Activated CD8-positive, alpha-beta memory T cell treated with anti-CD3 and anti-CD28 coated beads, Interleukin-2, amount 10 ng/mL, durations not matched to agents 7 days and 5 days (primary cell): ENCODE measurements at regions not wholly inside any gene's neighbourhood (a gene's known extent, or its start where the extent isn't known, plus 50 kb on each side); places are given as distances from the start of the nearest gene placed in this dataset.
"Not testable (repeated sequence)": the region's sequence is repeated elsewhere in the genome, so short reads cannot be mapped to it uniquely, and the experiment has no call there.

Source experiments
- ATAC-seq: fragments of 150-1000 bp; cut with Tn5 transposase; one replicate; pipeline ENCODE4 v1.10.0; 2021; ENCODE audit warnings: moderate library complexity
- CTCF ChIA-PET: fragments of 350-600 bp; sonication (Branson Sonifier 250); formaldehyde crosslinking; loops from one replicate; lab custom pipeline; 2021; ENCODE audit warnings: antibody characterized with exemption; lab: Charles Lee
- DNase-seq: peaks from one replicate; pipeline ENCODE4 v3.0.0-alpha.2; 2020
- H3K27ac Mint-ChIP-seq: one replicate; pipeline ENCODE4 v1.8.0; 2021; ENCODE audit warnings: mild to moderate bottlenecking, mixed read lengths
- H3K27me3 Mint-ChIP-seq: one replicate; pipeline ENCODE4 v1.8.0; 2021; ENCODE audit warnings: mixed read lengths
- H3K36me3 Mint-ChIP-seq: one replicate; pipeline ENCODE4 v1.8.0; 2021; ENCODE audit warnings: mild to moderate bottlenecking, mixed read lengths
- H3K4me1 Mint-ChIP-seq: one replicate; pipeline ENCODE4 v1.8.0; 2021; ENCODE audit warnings: mixed read lengths
- H3K4me3 Mint-ChIP-seq: one replicate; pipeline ENCODE4 v1.8.0; 2021; ENCODE audit warnings: mild to moderate bottlenecking, moderate library complexity, mixed read lengths
- H3K9me3 Mint-ChIP-seq: one replicate; pipeline ENCODE4 v1.8.0; 2022; ENCODE audit warnings: low read depth, mixed read lengths

GRCh38 chr2:12448846-12449505 lies 267.8 kb upstream of the TRIB2 start:
- no peak overlapping the region for H3K4me3 Mint-ChIP-seq
- peaks cover 3% of the 10 kb centered on the region for H3K36me3 Mint-ChIP-seq
- no peaks in the 10 kb centered on the region for H3K27me3 Mint-ChIP-seq
- ATAC-seq = no peak
- no peak for DNase-seq
- H3K4me1 Mint-ChIP-seq = peaks cover 16% of the 10 kb centered on the region
- CTCF ChIA-PET = interaction anchor here (0.7 kb wide), 1 partner anchor 9 kb away, joined by 3 read pairs; no protein-coding TSS in a partner anchor
- no peak overlapping the region for H3K27ac Mint-ChIP-seq
- no peaks in the 10 kb centered on the region for H3K9me3 Mint-ChIP-seq

- Mint-ChIP-seq H3K9me3 (no peaks in the 10 kb centered on the region), H3K4me3 (peak overlapping the region; percentile 62), H3K36me3 (peaks cover 2% of the 10 kb centered on the region), H3K4me1 (peaks cover 30% of the 10 kb centered on the region), H3K27ac (peak overlapping the region; percentile 85), H3K27me3 (no peaks in the 10 kb centered on the region)
- CTCF ChIA-PET = interaction anchor here (1.3 to 2.9 kb wide), 4 partner anchors 14 to 265 kb away, joined by 3 to 16 read pairs (median 4); partner anchors contain the start of gene TRIB2
- ATAC-seq (peak; percentile 14), DNase-seq (no peak)
These were observed 265.0 kb upstream of the TRIB2 start for GRCh38 chr2:12451726-12452125.

GRCh38 chr2:12452185-12452584 lies 264.6 kb upstream of the TRIB2 start:
- Mint-ChIP-seq H3K27ac (peak overlapping the region; percentile 85), H3K9me3 (no peaks in the 10 kb centered on the region), H3K36me3 (peaks cover 3% of the 10 kb centered on the region), H3K27me3 (no peaks in the 10 kb centered on the region), H3K4me1 (peaks cover 34% of the 10 kb centered on the region), H3K4me3 (peak overlapping the region; percentile 62)
- no peak for DNase-seq
- ATAC-seq = no peak
- CTCF ChIA-PET = interaction anchor here (1.3 to 2.9 kb wide), 4 partner anchors 14 to 264 kb away, joined by 3 to 16 read pairs (median 4); partner anchors contain the start of gene TRIB2

GRCh38 chr2:12453731-12454130 lies 263.0 kb upstream of the TRIB2 start:
- H3K36me3 Mint-ChIP-seq = peaks cover 6% of the 10 kb centered on the region
- no peak for DNase-seq
- no peak overlapping the region for H3K4me3 Mint-ChIP-seq
- no peaks in the 10 kb centered on the region for H3K27me3 Mint-ChIP-seq
- ATAC-seq = no peak
- peaks cover 42% of the 10 kb centered on the region for H3K4me1 Mint-ChIP-seq
- no peak overlapping the region for H3K27ac Mint-ChIP-seq
- no peaks in the 10 kb centered on the region for H3K9me3 Mint-ChIP-seq
- CTCF ChIA-PET = interaction anchor here (1.8 kb wide), 1 partner anchor 51 kb away, joined by 6 read pairs; no protein-coding TSS in a partner anchor

- CTCF ChIA-PET = interaction anchor here (1.0 kb wide), 1 partner anchor 44 kb away, joined by 4 read pairs; no protein-coding TSS in a partner anchor
- H3K27ac Mint-ChIP-seq = peak overlapping the region; percentile 35
- DNase-seq = no peak
- no peaks in the 10 kb centered on the region for H3K9me3 Mint-ChIP-seq
- H3K4me1 Mint-ChIP-seq = peaks cover 42% of the 10 kb centered on the region
- no peak for ATAC-seq
- H3K4me3 Mint-ChIP-seq = no peak overlapping the region
- H3K36me3 Mint-ChIP-seq = peaks cover 6% of the 10 kb centered on the region
- H3K27me3 Mint-ChIP-seq = no peaks in the 10 kb centered on the region
These were observed 261.1 kb upstream of the TRIB2 start for GRCh38 chr2:12455661-12456060.

- peaks cover 4% of the 10 kb centered on the region for H3K9me3 Mint-ChIP-seq
- H3K27me3 Mint-ChIP-seq = no peaks in the 10 kb centered on the region
- H3K4me3 Mint-ChIP-seq = peak overlapping the region; percentile 72
- DNase-seq (peak; percentile 88), ATAC-seq (peak; percentile 94)
- peak overlapping the region; percentile 94 for H3K27ac Mint-ChIP-seq
- peaks cover 11% of the 10 kb centered on the region for H3K36me3 Mint-ChIP-seq
- H3K4me1 Mint-ChIP-seq = peaks cover 39% of the 10 kb centered on the region
- CTCF ChIA-PET = interaction anchor here (0.7 to 1.2 kb wide), 5 partner anchors 10 to 259 kb away, joined by 3 to 4 read pairs (median 4); no protein-coding TSS in a partner anchor
These were observed 260.2 kb upstream of the TRIB2 start for GRCh38 chr2:12456293-12457106.

- Mint-ChIP-seq H3K4me1 (peaks cover 27% of the 10 kb centered on the region), H3K27me3 (no peaks in the 10 kb centered on the region), H3K36me3 (peaks cover 11% of the 10 kb centered on the region), H3K27ac (no peak overlapping the region), H3K9me3 (peaks cover 4% of the 10 kb centered on the region), H3K4me3 (no peak overlapping the region)
- CTCF ChIA-PET = interaction anchor here (0.9 to 1.1 kb wide), 2 partner anchors 9 to 42 kb away, joined by 3 to 4 read pairs; no protein-coding TSS in a partner anchor
- no peak for DNase-seq
- no peak for ATAC-seq
These were observed 258.9 kb upstream of the TRIB2 start for GRCh38 chr2:12457831-12458230.

GRCh38 chr2:12463189-12463588 lies 253.5 kb upstream of the TRIB2 start:
- ATAC-seq (no peak), DNase-seq (no peak)
- no peaks in the 10 kb centered on the region for H3K27me3 Mint-ChIP-seq
- H3K4me3 Mint-ChIP-seq = no peak overlapping the region
- H3K9me3 Mint-ChIP-seq = peaks cover 6% of the 10 kb centered on the region
- no peak overlapping the region for H3K27ac Mint-ChIP-seq
- no peaks in the 10 kb centered on the region for H3K4me1 Mint-ChIP-seq
- peaks cover 8% of the 10 kb centered on the region for H3K36me3 Mint-ChIP-seq
- CTCF ChIA-PET = no interaction called here

- Mint-ChIP-seq H3K4me3 (no peak overlapping the region), H3K9me3 (peaks cover 6% of the 10 kb centered on the region), H3K27ac (no peak overlapping the region), H3K27me3 (no peaks in the 10 kb centered on the region), H3K36me3 (peaks cover 8% of the 10 kb centered on the region), H3K4me1 (no peaks in the 10 kb centered on the region)
- ATAC-seq (no peak), DNase-seq (no peak)
- CTCF ChIA-PET = no interaction called here
These were observed 251.1 kb upstream of the TRIB2 start for GRCh38 chr2:12465631-12466135.

GRCh38 chr2:12467303-12467702 lies 249.4 kb upstream of the TRIB2 start:
- H3K27ac Mint-ChIP-seq = no peak overlapping the region
- H3K4me1 Mint-ChIP-seq = no peaks in the 10 kb centered on the region
- peaks cover 4% of the 10 kb centered on the region for H3K9me3 Mint-ChIP-seq
- H3K27me3 Mint-ChIP-seq = no peaks in the 10 kb centered on the region
- ATAC-seq (no peak), DNase-seq (no peak)
- H3K36me3 Mint-ChIP-seq = peaks cover 6% of the 10 kb centered on the region
- CTCF ChIA-PET = no interaction called here
- no peak overlapping the region for H3K4me3 Mint-ChIP-seq

GRCh38 chr2:12469141-12469561 lies 247.6 kb upstream of the TRIB2 start:
- Mint-ChIP-seq H3K27me3 (no peaks in the 10 kb centered on the region), H3K4me3 (no peak overlapping the region), H3K4me1 (no peaks in the 10 kb centered on the region), H3K9me3 (peaks cover 6% of the 10 kb centered on the region), H3K36me3 (peaks cover 7% of the 10 kb centered on the region), H3K27ac (no peak overlapping the region)
- DNase-seq (no peak), ATAC-seq (no peak)
- CTCF ChIA-PET = no interaction called here

GRCh38 chr2:12472265-12472664 lies 244.5 kb upstream of the TRIB2 start:
- CTCF ChIA-PET, H3K27me3 Mint-ChIP-seq, ATAC-seq: not testable (repeated sequence)

More at GRCh38 chr2:12472265-12472664, 244.5 kb upstream of the TRIB2 start:
- not testable (repeated sequence) for H3K36me3 Mint-ChIP-seq, H3K4me3 Mint-ChIP-seq, H3K9me3 Mint-ChIP-seq, H3K4me1 Mint-ChIP-seq, H3K27ac Mint-ChIP-seq, DNase-seq
